SKM-1 treated with dmso at 0.1 percent for 144 hours (cell line): ENCODE measurements at regions not wholly inside any gene's neighbourhood (a gene's known extent, or its start where the extent isn't known, plus 50 kb on each side); places are given as distances from the start of the nearest gene placed in this dataset.

Experiments
- DNase-seq: peaks from one replicate; lab custom pipeline; 2025; ENCODE audit not compliant: unreplicated experiment; lab: John Stamatoyannopoulos, UW

DNA sequence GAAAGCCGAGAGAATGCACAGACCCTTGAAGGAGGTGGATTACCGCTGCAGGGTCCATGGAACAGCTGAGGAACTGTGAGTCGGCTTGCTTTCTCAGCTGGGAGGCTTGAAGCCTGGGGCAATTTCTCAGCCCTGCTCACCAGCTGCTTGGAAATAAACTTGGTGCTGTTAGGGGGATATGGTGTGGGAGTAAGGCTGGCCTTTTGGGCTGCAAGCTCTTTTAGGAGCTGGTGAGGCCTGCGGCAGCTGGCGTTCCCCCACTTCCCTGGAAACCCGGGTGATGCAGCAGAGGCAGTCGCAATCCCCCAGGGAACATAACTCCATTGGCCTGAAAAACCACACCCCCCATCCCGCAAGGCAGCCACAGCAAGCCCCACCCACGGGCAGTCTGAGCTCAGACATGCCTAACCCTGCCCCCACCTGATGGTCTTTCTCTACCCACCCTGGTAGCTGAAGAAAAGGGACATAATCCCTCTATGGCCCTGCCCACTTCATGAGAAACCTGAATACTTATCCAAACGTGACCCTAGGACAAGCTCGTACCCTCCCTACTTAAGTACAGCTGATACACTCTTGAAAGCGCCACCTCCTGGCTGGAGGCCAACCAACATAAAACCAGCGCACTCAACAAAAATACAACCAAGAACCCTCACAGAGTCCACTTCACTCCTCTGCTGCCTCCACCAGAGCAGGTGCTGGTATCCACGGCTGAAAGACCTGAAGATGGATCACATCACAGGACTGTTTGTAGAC, 1995.8 kb downstream of the NCAM2 start:
- no peak for DNase-seq

- DNase-seq = no peak
Observed at GRCh38 chr21:23003951-23004350, 2005.7 kb downstream of the NCAM2 start.

DNA sequence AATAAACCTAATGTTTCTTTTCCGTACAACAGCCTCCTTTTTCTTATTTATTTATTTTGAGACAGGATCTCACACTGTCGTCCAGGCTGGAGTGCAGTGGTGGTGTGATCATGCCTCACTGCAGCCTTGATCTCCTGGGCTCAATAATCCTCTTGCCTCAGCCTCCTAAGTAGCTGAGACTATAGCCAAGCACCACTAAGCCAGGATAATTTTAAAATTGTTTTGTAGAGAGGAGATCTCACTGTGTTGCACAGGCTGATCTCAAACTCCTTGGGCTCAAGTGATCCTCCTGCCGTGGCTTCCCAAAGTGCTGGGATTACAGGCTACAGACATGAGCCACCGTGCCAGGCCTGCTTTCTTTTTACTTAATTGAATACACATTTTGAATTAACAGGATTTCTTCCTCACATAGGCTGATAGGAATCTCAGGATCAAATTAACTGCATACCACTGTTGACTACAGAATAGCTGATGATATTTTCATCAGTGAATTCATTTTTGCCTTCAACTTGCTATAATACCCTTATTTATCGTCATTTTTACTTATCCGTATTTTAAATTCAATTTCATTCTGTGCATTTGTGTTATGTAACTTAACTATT, 2010.5 kb downstream of the NCAM2 start:
- DNase-seq = no peak

DNA sequence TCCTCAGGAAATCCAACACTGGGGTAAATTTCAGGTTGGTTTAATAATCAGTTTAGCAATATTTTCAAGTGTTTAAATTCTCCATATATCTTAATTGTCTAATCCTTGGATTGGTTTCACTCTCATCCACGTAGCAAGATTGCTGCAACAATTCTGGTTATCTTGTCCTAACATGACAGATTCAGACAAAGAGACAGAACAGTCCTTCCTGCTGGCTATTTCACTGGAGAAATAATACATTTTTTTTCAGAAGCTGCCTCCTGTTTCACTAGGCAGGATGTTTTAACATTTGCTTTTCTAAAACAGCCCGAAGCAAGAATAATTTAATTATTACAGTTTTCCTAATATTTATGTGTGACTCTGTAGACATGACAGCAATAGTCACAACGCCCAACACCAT, 2011.2 kb downstream of the NCAM2 start:
- no peak for DNase-seq

DNA sequence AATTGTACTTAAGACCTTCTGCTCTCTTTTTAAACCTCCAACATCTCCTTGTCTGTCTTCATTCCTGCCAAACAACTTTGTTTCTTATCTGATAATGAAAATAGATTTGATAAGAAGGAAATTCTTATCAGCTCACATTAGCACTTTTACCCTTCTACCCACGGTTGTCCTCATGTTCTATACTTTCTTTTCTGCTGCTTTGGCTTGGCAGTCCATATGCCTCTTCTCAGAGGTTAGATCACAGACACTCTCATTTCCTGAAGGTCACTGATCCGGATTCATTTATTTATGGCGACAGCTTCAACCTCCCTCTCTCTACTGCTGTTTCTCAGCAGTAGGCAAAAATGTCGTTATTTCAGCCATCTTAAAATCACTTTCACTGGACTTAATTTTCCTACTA, 2015.8 kb downstream of the NCAM2 start:
- DNase-seq = no peak

DNA sequence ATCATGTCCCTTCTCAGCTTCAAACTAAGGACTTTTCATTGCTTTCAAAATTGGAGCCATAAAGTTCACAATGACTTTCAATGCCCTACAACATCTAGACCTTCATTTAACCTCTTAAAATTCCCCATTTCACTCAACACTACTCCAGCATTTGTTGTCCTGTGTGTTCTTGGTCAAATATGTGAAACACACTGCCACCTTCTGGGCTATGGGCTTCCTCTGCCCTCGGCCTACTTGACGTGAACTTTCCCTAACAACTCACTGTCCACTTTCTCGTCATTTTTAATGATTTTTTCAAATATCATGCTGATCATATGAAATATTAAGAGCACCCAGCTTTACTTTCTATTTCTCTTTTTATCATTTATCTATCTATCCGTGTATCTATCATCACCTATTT, 2018.4 kb downstream of the NCAM2 start:
- DNase-seq = no peak

DNA sequence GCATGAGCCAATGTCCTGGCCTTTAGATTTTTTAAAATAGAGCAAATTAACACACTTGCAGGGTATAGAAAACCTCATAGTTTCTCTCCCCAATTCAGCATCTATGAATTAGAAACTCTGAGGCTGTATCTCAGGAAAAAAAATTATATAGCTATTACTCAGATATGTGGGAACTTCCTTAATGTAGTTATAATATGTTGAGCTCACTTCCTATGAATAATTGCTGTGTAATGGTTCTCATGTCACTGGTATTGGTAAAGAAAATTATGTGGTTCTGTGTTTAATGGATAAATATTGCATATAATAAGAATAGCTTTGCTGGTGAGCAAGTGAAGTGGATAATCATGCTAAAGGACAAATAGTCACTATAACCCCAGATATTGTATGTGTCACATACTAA, 2019.8 kb downstream of the NCAM2 start:
- DNase-seq = no peak

GRCh38 chr21:23020969-23021368, 2022.8 kb downstream of the NCAM2 start:
- no peak for DNase-seq

- DNase-seq = no peak
Observed at GRCh38 chr21:23021481-23021880, 2023.3 kb downstream of the NCAM2 start.

DNA sequence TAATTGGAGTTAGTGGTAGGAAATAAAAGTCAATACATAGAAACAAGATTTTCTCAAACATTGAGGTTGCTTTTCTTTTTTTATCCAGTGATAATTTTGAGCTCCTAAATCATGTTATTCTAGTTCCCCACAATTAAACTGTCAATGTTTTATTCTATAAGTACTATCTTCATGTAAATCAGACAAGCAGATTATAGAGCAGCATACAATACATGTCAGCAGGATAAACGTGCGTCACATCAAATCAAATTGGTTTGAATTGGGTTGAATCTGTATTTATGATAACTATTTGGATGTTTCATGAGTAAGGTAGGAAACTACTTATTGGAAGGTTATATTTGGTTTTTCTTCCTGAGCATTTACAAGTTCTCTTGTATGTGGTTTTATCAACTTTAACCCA, 2028.7 kb downstream of the NCAM2 start:
- DNase-seq = no peak

- DNase-seq = no peak
Observed at GRCh38 chr21:23039846-23040245, 2041.6 kb downstream of the NCAM2 start.

- no peak for DNase-seq
Observed at GRCh38 chr21:23045955-23046354, 2047.7 kb downstream of the NCAM2 start.

- no peak for DNase-seq
Observed at GRCh38 chr21:23067672-23068071, 2069.5 kb downstream of the NCAM2 start.

DNA sequence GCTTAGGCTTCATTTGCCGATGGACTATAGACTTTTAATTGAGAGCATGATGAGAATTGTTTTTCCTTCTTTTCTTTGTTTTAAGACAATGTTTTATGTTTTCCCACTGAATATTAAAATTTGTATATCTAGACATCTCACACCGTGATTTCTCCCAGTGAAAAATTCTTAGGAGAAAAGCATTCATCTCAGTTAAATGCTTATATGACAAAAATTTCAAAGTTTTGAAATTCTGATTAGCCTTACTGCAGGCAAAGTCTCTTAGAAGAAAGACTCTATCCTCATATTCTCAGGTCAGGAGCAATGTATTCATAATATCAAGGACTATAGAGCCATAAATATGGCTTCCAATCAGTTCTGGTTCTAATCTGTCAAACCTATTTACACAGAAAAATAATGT, 2085.0 kb downstream of the NCAM2 start:
- no peak for DNase-seq

DNA sequence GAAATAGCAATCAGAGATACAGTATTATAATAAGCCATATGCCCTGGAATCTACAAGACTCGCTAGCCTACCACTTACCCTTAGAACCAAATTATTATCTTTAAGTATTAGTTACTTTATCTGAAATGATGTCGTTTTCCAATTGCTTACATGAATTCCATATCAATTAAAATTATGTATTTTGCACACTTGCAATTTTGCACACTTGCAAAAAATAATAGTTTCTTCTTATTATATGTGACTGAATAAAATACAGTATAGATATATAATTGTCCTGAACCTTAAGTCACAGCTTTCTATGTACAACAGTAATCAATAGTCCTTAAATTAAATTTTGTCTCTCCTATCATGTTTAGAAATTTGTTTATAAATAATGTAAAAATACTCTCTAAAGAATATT, 2095.1 kb downstream of the NCAM2 start:
- DNase-seq = no peak

- no peak for DNase-seq
Observed at GRCh38 chr21:23099185-23099584, 2101.0 kb downstream of the NCAM2 start.

GRCh38 chr21:23101111-23101510, 2102.9 kb downstream of the NCAM2 start:
- no peak for DNase-seq

DNA sequence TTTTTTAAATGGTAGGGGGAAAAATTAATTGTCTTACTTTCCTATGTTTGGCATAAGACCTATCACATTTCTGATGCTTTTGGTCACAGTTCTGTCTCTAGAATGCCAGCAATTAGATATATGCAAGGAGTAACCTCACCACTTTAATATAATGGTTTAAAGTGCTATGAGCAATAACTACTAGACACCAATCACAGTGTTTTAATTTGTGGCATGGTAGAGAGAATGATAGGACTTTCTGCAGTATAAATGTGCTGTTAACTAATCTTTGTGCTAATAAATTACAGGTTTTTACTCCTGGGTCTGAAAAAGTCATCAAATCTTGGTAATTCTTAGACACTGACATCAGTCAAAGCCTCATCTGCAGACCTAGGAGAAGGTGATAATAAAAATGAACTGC, 2110.3 kb downstream of the NCAM2 start:
- DNase-seq = no peak

GRCh38 chr21:23111070-23111600, 2112.9 kb downstream of the NCAM2 start:
- DNase-seq = no peak

GRCh38 chr21:23119491-23119890, 2121.3 kb downstream of the NCAM2 start:
- no peak for DNase-seq

GRCh38 chr21:23127973-23128372, 2129.8 kb downstream of the NCAM2 start:
- DNase-seq = no peak

DNA sequence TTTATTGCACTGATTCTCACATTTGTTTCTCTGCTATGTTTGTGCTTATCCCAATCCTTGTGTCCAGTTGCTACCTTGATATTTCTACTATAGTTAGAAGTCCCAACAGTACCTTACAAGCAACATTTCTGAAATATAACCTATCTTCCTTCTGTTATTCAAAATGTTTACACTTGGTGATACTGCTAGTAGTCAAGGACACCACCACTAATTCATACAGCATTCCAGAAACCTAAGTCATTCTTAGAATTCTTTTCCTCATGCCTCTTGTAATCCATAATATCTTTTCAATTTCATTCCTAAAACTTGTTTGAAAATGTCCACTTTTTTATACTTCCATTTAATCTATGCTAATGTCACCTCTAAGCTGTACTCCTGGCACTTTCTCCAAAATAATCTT, 2132.1 kb downstream of the NCAM2 start:
- no peak for DNase-seq

DNA sequence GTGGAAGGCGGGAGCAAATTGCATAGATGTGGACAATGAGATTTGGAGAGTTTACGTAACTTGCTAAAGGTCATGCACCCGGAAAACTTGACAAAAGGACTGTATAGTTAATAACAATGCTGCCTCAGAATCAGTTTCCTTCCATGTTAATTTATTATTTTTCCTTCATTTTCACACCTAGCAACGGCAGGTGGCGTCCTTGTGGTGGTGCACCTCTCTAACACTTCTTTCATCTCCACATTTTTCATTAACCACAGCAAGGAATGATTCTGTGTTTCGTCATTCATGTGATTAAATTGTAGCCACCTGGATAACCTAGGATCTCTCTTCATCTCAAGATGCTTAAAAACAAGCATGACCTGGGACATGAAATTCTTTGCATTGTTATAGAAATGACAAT, 2133.0 kb downstream of the NCAM2 start:
- DNase-seq = no peak
